HFFc6 (cell line): ENCODE measurements at regions not wholly inside any gene's neighbourhood (a gene's known extent, or its start where the extent isn't known, plus 50 kb on each side); places are given as distances from the start of the nearest gene placed in this dataset.

ENCODE experiments used
- DNase-seq: peaks from one replicate; pipeline ENCODE4 v3.0.0-alpha.2; 2018
- H3K27ac Mint-ChIP-seq: 2 replicates; pipeline ENCODE4 v1.8.0; 2020; ENCODE audit warnings: mild to moderate bottlenecking, mixed read lengths
- H3K27me3 Mint-ChIP-seq: 2 replicates; pipeline ENCODE4 v1.8.0; 2021; ENCODE audit warnings: mild to moderate bottlenecking, moderate library complexity, mixed read lengths; ENCODE audit not compliant: insufficient read depth
- H3K36me3 Mint-ChIP-seq: 2 replicates; pipeline ENCODE4 v1.8.0; 2021; ENCODE audit warnings: low read depth, mixed read lengths
- H3K4me1 Mint-ChIP-seq: 2 replicates; pipeline ENCODE4 v1.8.0; 2020; ENCODE audit warnings: low read depth, mixed read lengths
- H3K4me3 Mint-ChIP-seq: 2 replicates; pipeline ENCODE4 v1.8.0; 2020; ENCODE audit warnings: mild to moderate bottlenecking, moderate library complexity, mixed read lengths
- H3K9me3 Mint-ChIP-seq: 2 replicates; pipeline ENCODE4 v1.8.0; 2020; ENCODE audit warnings: mild to moderate bottlenecking, mixed read lengths
- CTCF ChIP-seq: fragments of 200-600 bp; sonication (generic); IDR thresholded peaks from 2 replicates; pipeline ENCODE4 v1.5.0; 2021; ENCODE audit warnings: antibody characterized with exemption, mild to moderate bottlenecking

GRCh38 chr10:61130366-61130765 is 186.4 kb upstream of the RHOBTB1 start:
- peak; percentile 17 for DNase-seq
- Mint-ChIP-seq H3K27me3 (peaks cover 4% of the 10 kb centered on the region), H3K9me3 (no peaks in the 10 kb centered on the region), H3K36me3 (no peaks in the 10 kb centered on the region), H3K4me3 (no peak overlapping the region), H3K27ac (no peak overlapping the region), H3K4me1 (no peaks in the 10 kb centered on the region)
- TF ChIP-seq CTCF = no peak

- no peak for TF ChIP-seq CTCF
- Mint-ChIP-seq H3K4me3 (no peak overlapping the region), H3K27ac (no peak overlapping the region), H3K27me3 (peaks cover 4% of the 10 kb centered on the region), H3K9me3 (no peaks in the 10 kb centered on the region), H3K36me3 (no peaks in the 10 kb centered on the region), H3K4me1 (no peaks in the 10 kb centered on the region)
- DNase-seq = no peak
These were observed 184.2 kb upstream of the RHOBTB1 start for GRCh38 chr10:61128196-61128595.

GRCh38 chr10:61125560-61126170 is 181.7 kb upstream of the RHOBTB1 start:
- no peak for DNase-seq
- no peaks in the 10 kb centered on the region for H3K4me1 Mint-ChIP-seq
- no peaks in the 10 kb centered on the region for H3K9me3 Mint-ChIP-seq
- H3K36me3 Mint-ChIP-seq = no peaks in the 10 kb centered on the region
- H3K27me3 Mint-ChIP-seq = peaks cover 4% of the 10 kb centered on the region
- no peak overlapping the region for H3K27ac Mint-ChIP-seq
- TF ChIP-seq CTCF = no peak
- H3K4me3 Mint-ChIP-seq = no peak overlapping the region

- Mint-ChIP-seq H3K9me3 (no peaks in the 10 kb centered on the region), H3K4me3 (no peak overlapping the region), H3K36me3 (no peaks in the 10 kb centered on the region), H3K27me3 (peaks cover 4% of the 10 kb centered on the region), H3K4me1 (no peaks in the 10 kb centered on the region), H3K27ac (no peak overlapping the region)
- DNase-seq = no peak
- TF ChIP-seq CTCF = no peak
These were observed 181.0 kb upstream of the RHOBTB1 start for GRCh38 chr10:61124756-61125530.

- no peak for TF ChIP-seq CTCF
- Mint-ChIP-seq H3K4me1 (no peaks in the 10 kb centered on the region), H3K27me3 (peaks cover 2% of the 10 kb centered on the region)
These were observed 176.8 kb upstream of the RHOBTB1 start for GRCh38 chr10:61120805-61121204.

More at GRCh38 chr10:61120805-61121204, 176.8 kb upstream of the RHOBTB1 start:
- Mint-ChIP-seq H3K27ac (no peak overlapping the region), H3K36me3 (no peaks in the 10 kb centered on the region), H3K9me3 (no peaks in the 10 kb centered on the region), H3K4me3 (no peak overlapping the region)
- no peak for DNase-seq
